ENCODE measurements at regions not wholly inside any gene's neighbourhood (a gene's known extent, or its start where the extent isn't known, plus 50 kb on each side); places are given as distances from the start of the nearest gene placed in this dataset.
"Not testable (repeated sequence)": the region's sequence is repeated elsewhere in the genome, so short reads cannot be mapped to it uniquely, and the experiment has no call there.

GRCh38 chr5:117740268-117740667 lies 1165.6 kb upstream of the SEMA6A start:
- TF ChIP-seq, protein P1, sequence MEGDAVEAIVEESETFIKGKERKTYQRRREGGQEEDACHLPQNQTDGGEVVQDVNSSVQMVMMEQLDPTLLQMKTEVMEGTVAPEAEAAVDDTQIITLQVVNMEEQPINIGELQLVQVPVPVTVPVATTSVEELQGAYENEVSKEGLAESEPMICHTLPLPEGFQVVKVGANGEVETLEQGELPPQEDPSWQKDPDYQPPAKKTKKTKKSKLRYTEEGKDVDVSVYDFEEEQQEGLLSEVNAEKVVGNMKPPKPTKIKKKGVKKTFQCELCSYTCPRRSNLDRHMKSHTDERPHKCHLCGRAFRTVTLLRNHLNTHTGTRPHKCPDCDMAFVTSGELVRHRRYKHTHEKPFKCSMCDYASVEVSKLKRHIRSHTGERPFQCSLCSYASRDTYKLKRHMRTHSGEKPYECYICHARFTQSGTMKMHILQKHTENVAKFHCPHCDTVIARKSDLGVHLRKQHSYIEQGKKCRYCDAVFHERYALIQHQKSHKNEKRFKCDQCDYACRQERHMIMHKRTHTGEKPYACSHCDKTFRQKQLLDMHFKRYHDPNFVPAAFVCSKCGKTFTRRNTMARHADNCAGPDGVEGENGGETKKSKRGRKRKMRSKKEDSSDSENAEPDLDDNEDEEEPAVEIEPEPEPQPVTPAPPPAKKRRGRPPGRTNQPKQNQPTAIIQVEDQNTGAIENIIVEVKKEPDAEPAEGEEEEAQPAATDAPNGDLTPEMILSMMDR (IDR thresholded peaks at IDR 0.05; ENCODE audit: insufficient read depth, low read depth, low read length): no peak
- DNase-seq (ENCODE audit: low read depth): no peak

DNA sequence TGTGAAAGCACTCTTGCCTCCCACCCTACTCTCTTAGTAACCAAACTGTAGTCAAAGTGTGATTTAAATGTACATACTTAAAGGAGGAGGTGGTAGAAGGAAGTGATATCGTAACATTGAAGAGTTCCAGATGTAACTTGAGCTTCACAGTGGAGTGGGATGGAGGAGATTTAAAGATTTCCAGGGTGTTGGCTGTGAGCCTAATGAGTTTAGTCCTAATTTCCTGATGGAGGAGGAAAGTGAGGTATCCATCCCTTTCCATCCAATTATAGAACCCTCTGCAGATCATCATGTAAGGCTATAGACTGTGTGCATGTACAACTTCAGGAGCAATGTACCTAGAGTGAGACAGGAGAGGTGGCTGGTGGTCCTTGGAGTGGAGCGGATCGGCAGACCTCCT lies 1163.9 kb upstream of the SEMA6A start:
- TF ChIP-seq, protein P1 (IDR thresholded peaks at IDR 0.05; ENCODE audit: insufficient read depth, low read depth, low read length): no peak
- H3K4me3 ChIP-seq (ENCODE audit: low read depth, low read length): no peak overlapping the region
- no peak for DNase-seq (ENCODE audit: low read depth)

More at GRCh38 chr5:117740268-117740667, 1165.6 kb upstream of the SEMA6A start:
- H3K4me3 ChIP-seq (ENCODE audit: low read depth, low read length): no peak overlapping the region

DNA sequence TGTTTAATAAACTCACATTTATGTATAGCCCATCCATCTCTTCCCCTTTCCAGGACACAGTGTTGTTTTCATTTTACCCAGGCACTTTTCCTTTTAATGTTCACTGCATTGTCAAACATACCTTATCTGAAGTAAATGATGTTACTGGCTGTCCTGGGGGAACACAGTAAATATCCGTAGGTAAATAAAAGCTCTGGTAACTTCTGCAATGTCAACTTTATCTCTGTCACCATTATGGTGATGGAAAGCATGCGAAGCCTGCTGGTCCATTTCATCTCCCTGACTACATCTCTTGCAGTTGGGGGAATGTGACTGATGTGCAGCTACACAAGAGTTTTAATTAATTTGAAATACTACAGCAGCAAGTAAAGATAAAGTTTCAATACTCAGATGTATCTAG lies 1162.1 kb upstream of the SEMA6A start:
- DNase-seq (ENCODE audit: low read depth): no peak

DNA sequence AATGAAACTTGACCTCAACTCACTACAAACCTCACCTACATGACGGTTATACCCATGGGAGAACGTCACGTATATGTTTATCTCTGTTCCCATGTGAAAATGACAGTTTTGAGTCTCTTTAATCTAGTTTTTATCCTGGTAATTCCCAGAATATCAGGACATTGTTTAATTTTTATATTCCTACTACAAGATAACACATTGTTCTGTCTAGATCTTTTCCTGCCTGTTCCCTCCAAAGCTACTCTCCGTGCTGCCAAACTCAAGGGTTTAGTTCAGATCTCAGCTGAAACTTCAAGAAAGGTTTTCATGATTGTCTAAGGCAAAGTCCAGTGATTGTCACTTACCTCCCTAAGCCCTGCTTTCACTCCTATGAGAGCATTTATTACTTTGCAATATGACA lies 1159.4 kb upstream of the SEMA6A start:
- TF ChIP-seq, protein P1 (IDR thresholded peaks at IDR 0.05; ENCODE audit: insufficient read depth, low read depth, low read length): no peak
- no peak overlapping the region for H3K4me3 ChIP-seq (ENCODE audit: low read depth, low read length)
- no peak for DNase-seq (ENCODE audit: low read depth)

More for the DNA sequence above, 1162.1 kb upstream of the SEMA6A start:
- H3K4me3 ChIP-seq (ENCODE audit: low read depth, low read length): no peak overlapping the region
- TF ChIP-seq, protein P1 (IDR thresholded peaks at IDR 0.05; ENCODE audit: insufficient read depth, low read depth, low read length): no peak

GRCh38 chr5:117733051-117733450 lies 1158.4 kb upstream of the SEMA6A start:
- TF ChIP-seq, protein P1 (IDR thresholded peaks at IDR 0.05; ENCODE audit: insufficient read depth, low read depth, low read length): no peak
- no peak for DNase-seq (ENCODE audit: low read depth)
- H3K4me3 ChIP-seq (ENCODE audit: low read depth, low read length): no peak overlapping the region

- no peak overlapping the region for H3K4me3 ChIP-seq (ENCODE audit: low read depth, low read length)
- no peak for DNase-seq (ENCODE audit: low read depth)
- TF ChIP-seq, protein P1 (IDR thresholded peaks at IDR 0.05; ENCODE audit: insufficient read depth, low read depth, low read length): no peak
Observed at GRCh38 chr5:117732264-117732663, 1157.6 kb upstream of the SEMA6A start.

DNA sequence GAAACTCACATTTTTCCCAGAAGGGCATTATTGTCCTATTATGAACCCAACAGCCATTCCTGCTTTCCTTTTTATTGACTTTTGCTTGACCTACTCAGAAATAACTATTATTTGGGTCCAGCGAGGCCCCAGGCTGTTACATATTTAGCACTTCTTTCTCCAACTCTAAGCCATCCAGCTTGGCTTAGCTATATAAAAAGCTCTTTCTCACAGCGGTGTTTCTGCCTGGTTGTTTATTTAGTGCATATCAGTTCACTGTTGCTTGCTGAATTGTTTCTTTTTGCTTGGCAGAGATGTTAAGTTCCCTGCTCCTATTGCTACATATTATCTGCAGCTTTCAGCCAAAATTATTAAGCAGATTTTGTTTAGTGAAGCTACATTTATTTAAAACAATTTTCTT lies 1156.8 kb upstream of the SEMA6A start:
- DNase-seq (ENCODE audit: low read depth): peak; percentile 1
- no peak overlapping the region for H3K4me3 ChIP-seq (ENCODE audit: low read depth, low read length)
- TF ChIP-seq, protein P1 (IDR thresholded peaks at IDR 0.05; ENCODE audit: insufficient read depth, low read depth, low read length): no peak

- H3K4me3 ChIP-seq (ENCODE audit: low read depth, low read length); DNase-seq (ENCODE audit: low read depth): not testable (repeated sequence)
Observed at GRCh38 chr5:117720784-117721183, 1146.2 kb upstream of the SEMA6A start.
